Panc1 (cell line): ENCODE measurements at regions not wholly inside any gene's neighbourhood (a gene's known extent, or its start where the extent isn't known, plus 50 kb on each side); places are given as distances from the start of the nearest gene placed in this dataset.

ENCODE experiments used
- TCF7L2 ChIP-seq: IDR thresholded peaks from 2 replicates; pipeline ENCODE4 v1.6.1; 2011; ENCODE audit warnings: mild to moderate bottlenecking, low read depth, low read length, inconsistent platforms
- TF ChIP-seq, protein P1 (sequence below): fragments of 450-650 bp; IDR thresholded peaks from 2 replicates; pipeline ENCODE4 v1.5.1; 2017; ENCODE audit warnings: mild to moderate bottlenecking

DNA sequence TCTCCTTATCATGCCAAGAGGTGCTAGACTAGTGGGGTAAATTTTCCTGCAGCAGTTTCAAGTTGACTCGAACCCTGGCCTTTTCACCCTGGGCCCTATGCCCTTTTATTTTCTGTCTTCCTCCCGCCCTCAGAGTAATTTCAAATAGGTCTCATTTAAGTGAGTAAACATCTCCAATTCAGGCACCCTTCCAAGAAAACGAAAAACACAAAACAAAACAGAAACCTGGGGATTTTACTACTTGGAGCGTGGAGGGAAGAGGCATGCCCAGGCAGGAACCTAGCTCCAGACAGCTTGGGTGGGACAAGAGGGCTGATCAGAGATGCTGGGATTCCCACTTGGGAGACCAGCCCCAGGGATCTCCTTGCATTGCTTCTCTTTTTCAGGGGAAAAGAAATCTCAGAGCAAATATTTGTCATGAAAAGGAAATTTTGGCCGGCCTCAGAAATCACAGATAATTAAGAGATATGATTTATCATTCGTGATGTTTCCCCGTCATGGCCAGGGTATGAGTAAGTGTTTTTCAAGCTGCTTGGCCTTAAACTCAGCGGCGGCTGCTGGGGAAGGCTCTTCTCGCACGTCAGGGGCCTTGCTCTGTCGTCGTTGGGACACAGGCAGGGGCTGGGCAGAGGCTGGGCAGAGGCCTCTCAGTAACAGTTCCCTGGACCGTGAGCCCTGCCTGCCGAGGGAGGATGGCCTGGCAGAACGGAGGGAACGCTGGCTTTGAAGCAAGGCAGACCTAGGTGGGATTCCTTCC is 248.6 kb upstream of the KLF4 start:
- TF ChIP-seq, protein P1, sequence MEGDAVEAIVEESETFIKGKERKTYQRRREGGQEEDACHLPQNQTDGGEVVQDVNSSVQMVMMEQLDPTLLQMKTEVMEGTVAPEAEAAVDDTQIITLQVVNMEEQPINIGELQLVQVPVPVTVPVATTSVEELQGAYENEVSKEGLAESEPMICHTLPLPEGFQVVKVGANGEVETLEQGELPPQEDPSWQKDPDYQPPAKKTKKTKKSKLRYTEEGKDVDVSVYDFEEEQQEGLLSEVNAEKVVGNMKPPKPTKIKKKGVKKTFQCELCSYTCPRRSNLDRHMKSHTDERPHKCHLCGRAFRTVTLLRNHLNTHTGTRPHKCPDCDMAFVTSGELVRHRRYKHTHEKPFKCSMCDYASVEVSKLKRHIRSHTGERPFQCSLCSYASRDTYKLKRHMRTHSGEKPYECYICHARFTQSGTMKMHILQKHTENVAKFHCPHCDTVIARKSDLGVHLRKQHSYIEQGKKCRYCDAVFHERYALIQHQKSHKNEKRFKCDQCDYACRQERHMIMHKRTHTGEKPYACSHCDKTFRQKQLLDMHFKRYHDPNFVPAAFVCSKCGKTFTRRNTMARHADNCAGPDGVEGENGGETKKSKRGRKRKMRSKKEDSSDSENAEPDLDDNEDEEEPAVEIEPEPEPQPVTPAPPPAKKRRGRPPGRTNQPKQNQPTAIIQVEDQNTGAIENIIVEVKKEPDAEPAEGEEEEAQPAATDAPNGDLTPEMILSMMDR, result no peak
- TF ChIP-seq TCF7L2, result no peak
